ENCODE measurements at regions not wholly inside any gene's neighbourhood (a gene's known extent, or its start where the extent isn't known, plus 50 kb on each side); places are given as distances from the start of the nearest gene placed in this dataset.

DNA sequence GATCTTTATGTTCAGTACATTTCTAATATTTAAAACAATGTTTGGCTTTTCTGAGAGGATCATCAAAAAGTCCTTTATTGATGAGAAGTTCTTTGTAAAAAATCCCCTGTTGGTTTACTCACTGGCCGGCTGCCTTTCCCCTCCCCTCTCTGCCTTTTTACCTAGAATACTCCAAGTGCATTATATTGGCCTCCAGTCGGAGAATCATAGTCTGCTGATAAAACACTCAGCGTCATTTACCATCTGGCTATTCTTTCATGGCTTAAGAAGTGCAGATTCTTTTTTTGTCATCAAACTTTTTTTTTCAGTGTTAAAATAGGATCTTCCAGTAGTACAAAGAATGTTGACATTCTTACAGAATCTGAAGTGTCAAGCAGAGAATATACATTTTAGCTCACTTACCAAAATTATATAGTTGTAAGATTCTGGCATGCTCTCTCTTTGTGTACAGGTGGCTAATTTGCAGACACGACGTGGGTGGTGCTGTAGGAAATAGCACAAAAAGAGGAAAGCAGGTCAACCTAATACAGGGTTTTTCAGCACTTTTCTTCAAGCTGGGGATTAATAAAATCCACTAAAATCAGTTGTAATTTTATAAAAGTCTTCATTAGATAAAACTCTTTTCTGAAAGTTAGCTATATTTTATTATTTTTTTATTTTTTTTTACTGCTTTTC lies 731.8 kb downstream of the KCTD8 start:
- Histone ChIP-seq H3K36me3 (replicated peaks) (no peaks in the 10 kb centered on the region), H3K4me1 (no peaks in the 10 kb centered on the region), H3K27me3 (ENCODE audit: low read depth) (no peaks in the 10 kb centered on the region), H3K9me3 (no peaks in the 10 kb centered on the region), H3K4me3 (no peak overlapping the region)
- DNase-seq (ENCODE audit: low spot score in 2 of 2), result no peak
- in situ Hi-C loops (cut with MboI; ENCODE audit: low sequenced_read_pairs), result no loop called here

GRCh38 chr4:43718369-43718768 lies 730.2 kb downstream of the KCTD8 start:
- Histone ChIP-seq H3K4me3 (no peak overlapping the region), H3K27me3 (ENCODE audit: low read depth) (no peaks in the 10 kb centered on the region), H3K4me1 (no peaks in the 10 kb centered on the region), H3K9me3 (no peaks in the 10 kb centered on the region), H3K36me3 (replicated peaks) (no peaks in the 10 kb centered on the region)
- no peak for DNase-seq (ENCODE audit: low spot score in 2 of 2)
- in situ Hi-C loops (cut with MboI; ENCODE audit: low sequenced_read_pairs), result no loop called here

DNA sequence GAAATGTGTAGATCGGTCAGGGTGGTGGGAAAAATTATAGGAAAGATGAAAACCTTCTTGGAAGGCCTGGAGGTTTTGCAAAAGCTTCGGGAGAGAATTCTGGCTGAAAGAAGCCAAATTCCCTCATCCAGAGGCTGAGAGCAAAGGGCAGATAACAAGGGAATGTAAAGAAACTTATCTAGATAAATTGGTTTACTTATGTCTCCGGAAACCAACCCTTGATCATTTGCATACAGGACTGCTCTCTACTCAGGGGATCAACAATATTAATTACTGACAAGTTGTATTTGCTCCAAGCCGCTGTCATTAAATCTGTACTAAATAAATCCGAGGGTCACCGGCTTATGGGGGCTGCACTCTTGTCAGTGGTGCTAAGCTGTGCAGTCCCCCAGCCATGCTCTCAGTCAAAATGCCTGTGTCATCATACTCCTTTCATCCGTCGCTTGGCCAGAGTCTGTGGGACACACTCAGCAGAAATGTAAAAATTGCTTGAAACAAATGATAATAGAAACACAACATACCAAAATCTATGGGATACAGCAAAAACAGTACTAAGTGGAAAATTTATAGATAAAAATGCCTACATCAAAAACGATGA lies 715.7 kb downstream of the KCTD8 start:
- in situ Hi-C loops (cut with MboI; ENCODE audit: low sequenced_read_pairs), result no loop called here
- no peaks in the 10 kb centered on the region for H3K36me3 ChIP-seq (replicated peaks)
- H3K27me3 ChIP-seq (ENCODE audit: low read depth), result no peaks in the 10 kb centered on the region
- DNase-seq (ENCODE audit: low spot score in 2 of 2), result no peak
- H3K4me1 ChIP-seq, result peaks cover 10% of the 10 kb centered on the region
- H3K9me3 ChIP-seq, result 0 out of 2 replicates have a peak, but pooled peaks cover 2% of the 10 kb centered on the region
- no peak overlapping the region for H3K4me3 ChIP-seq

DNA sequence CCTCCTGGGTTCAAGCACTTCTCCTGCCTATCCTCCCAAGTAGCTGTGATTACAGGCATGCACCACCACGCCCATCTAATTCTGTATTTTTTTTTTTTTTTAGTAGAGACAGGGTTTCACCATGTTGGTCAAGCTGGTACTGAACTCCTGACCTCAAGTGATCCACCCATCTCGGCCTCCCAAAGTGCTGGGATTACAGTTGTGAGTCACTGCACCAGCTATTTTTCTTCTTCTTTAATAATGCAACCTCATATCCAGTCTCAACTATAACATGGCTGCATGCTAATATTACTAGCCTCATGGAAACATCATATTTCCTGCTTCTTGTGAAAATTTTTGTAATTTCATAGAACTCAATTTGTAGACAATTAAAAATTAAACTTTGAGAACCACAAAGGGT lies 706.5 kb downstream of the KCTD8 start:
- no peak for DNase-seq (ENCODE audit: low spot score in 2 of 2)

GRCh38 chr4:43754566-43754965 lies 694.0 kb downstream of the KCTD8 start:
- H3K4me1 ChIP-seq, result no peaks in the 10 kb centered on the region
- in situ Hi-C loops (cut with MboI; ENCODE audit: low sequenced_read_pairs), result no loop called here
- H3K9me3 ChIP-seq, result no peaks in the 10 kb centered on the region
- H3K36me3 ChIP-seq (replicated peaks), result no peaks in the 10 kb centered on the region
- H3K4me3 ChIP-seq, result no peak overlapping the region
- no peak for DNase-seq (ENCODE audit: low spot score in 2 of 2)
- H3K27me3 ChIP-seq (ENCODE audit: low read depth), result no peaks in the 10 kb centered on the region

More for the DNA sequence above, 706.5 kb downstream of the KCTD8 start:
- Histone ChIP-seq H3K9me3 (no peaks in the 10 kb centered on the region), H3K27me3 (ENCODE audit: low read depth) (no peaks in the 10 kb centered on the region), H3K4me1 (no peaks in the 10 kb centered on the region), H3K4me3 (no peak overlapping the region), H3K36me3 (replicated peaks) (no peaks in the 10 kb centered on the region)
- in situ Hi-C loops (cut with MboI; ENCODE audit: low sequenced_read_pairs), result no loop called here

DNA sequence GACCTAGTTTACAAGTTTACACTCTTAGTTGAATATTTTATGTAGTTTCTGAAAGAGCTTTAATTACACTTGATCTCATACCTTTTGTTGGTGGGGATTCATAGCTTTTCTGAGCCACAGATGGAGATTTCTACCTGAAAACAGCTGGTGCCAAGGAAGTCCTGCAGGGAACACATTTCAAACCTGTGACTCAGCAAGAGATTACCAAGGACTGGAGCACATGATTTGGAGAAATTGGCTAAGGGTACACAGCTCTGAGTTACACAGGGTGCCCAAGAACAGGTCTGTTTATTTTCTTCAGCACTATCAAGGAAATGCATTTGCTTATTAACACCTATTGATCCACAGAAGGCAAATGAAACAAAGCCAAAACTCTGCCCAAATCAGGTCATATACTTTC lies 691.5 kb downstream of the KCTD8 start:
- no peaks in the 10 kb centered on the region for H3K27me3 ChIP-seq (ENCODE audit: low read depth)
- no peaks in the 10 kb centered on the region for H3K9me3 ChIP-seq
- in situ Hi-C loops (cut with MboI; ENCODE audit: low sequenced_read_pairs), result no loop called here
- no peaks in the 10 kb centered on the region for H3K4me1 ChIP-seq
- no peaks in the 10 kb centered on the region for H3K36me3 ChIP-seq (replicated peaks)
- no peak for DNase-seq (ENCODE audit: low spot score in 2 of 2)
- no peak overlapping the region for H3K4me3 ChIP-seq

- in situ Hi-C loops (cut with MboI; ENCODE audit: low sequenced_read_pairs), result no loop called here
- Histone ChIP-seq H3K4me3 (no peak overlapping the region), H3K9me3 (no peaks in the 10 kb centered on the region), H3K27me3 (ENCODE audit: low read depth) (no peaks in the 10 kb centered on the region), H3K36me3 (replicated peaks) (no peaks in the 10 kb centered on the region), H3K4me1 (no peaks in the 10 kb centered on the region)
- no peak for DNase-seq (ENCODE audit: low spot score in 2 of 2)
Observed at GRCh38 chr4:43758836-43759235, 689.8 kb downstream of the KCTD8 start.

DNA sequence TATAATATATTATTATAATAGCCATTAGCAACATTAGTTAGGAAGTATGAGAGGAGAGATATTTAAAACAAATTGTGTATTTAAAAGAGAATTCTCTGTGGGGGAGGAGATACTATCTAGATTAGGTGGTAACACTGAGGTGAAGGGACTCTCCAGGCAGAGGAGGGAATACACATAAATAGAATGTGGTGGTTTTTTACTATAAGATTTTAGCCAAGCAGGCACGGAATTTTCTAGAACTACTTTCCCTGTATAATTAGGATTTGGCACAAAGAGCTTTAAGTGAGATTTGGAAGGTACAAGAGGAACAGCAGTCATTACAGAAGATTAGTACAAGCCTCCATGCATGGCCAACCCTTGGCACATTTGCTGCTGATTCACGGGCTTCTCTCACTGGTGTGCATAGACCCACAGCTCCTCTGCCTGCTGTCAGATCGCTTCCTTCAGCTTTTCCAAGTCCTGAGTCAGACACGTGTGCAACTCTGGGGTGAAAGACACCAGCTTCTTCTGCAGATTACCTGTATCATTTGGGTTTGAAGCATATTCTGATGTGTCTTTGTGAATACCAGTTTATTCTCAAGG lies 685.5 kb downstream of the KCTD8 start:
- DNase-seq (ENCODE audit: low spot score in 2 of 2), result no peak
- no peaks in the 10 kb centered on the region for H3K36me3 ChIP-seq (replicated peaks)
- no peaks in the 10 kb centered on the region for H3K4me1 ChIP-seq
- no peak overlapping the region for H3K4me3 ChIP-seq
- H3K9me3 ChIP-seq, result no peaks in the 10 kb centered on the region
- in situ Hi-C loops (cut with MboI; ENCODE audit: low sequenced_read_pairs), result no loop called here
- no peaks in the 10 kb centered on the region for H3K27me3 ChIP-seq (ENCODE audit: low read depth)

GRCh38 chr4:43765514-43765913 lies 683.1 kb downstream of the KCTD8 start:
- in situ Hi-C loops (cut with MboI; ENCODE audit: low sequenced_read_pairs), result no loop called here
- Histone ChIP-seq H3K27me3 (ENCODE audit: low read depth) (no peaks in the 10 kb centered on the region), H3K4me1 (no peaks in the 10 kb centered on the region), H3K36me3 (replicated peaks) (no peaks in the 10 kb centered on the region), H3K9me3 (no peaks in the 10 kb centered on the region), H3K4me3 (no peak overlapping the region)
- DNase-seq (ENCODE audit: low spot score in 2 of 2), result no peak

DNA sequence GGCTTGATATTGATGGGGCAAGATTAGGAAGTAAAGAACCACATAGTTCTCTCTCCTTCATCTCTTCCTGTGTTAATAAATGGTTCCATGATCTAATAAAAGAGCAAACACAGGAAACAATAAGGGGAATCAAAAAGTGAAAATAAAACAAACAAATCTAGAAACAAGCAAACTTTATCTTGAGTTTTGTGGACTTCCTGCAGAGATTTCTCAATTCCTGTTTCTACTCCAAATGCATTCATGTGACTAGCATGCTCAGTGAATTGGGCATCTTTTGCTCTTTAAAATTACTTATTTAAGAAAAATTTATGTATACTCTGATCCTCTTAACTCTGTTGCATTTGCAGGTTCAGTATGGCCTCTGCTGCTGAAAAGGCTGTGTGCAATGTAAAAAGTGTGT lies 682.0 kb downstream of the KCTD8 start:
- no peak overlapping the region for H3K4me3 ChIP-seq
- DNase-seq (ENCODE audit: low spot score in 2 of 2), result no peak
- no peaks in the 10 kb centered on the region for H3K36me3 ChIP-seq (replicated peaks)
- in situ Hi-C loops (cut with MboI; ENCODE audit: low sequenced_read_pairs), result no loop called here
- H3K27me3 ChIP-seq (ENCODE audit: low read depth), result no peaks in the 10 kb centered on the region
- H3K9me3 ChIP-seq, result no peaks in the 10 kb centered on the region
- no peaks in the 10 kb centered on the region for H3K4me1 ChIP-seq

GRCh38 chr4:43776371-43776770 lies 672.2 kb downstream of the KCTD8 start:
- peak in 1 of 2 experiments; percentile 47 for DNase-seq (ENCODE audit: low spot score in 2 of 2)
- H3K4me3 ChIP-seq, result no peak overlapping the region
- H3K4me1 ChIP-seq, result no peaks in the 10 kb centered on the region
- H3K9me3 ChIP-seq, result no peaks in the 10 kb centered on the region
- H3K36me3 ChIP-seq (replicated peaks), result no peaks in the 10 kb centered on the region
- in situ Hi-C loops (cut with MboI; ENCODE audit: low sequenced_read_pairs), result no loop called here
- no peaks in the 10 kb centered on the region for H3K27me3 ChIP-seq (ENCODE audit: low read depth)

DNA sequence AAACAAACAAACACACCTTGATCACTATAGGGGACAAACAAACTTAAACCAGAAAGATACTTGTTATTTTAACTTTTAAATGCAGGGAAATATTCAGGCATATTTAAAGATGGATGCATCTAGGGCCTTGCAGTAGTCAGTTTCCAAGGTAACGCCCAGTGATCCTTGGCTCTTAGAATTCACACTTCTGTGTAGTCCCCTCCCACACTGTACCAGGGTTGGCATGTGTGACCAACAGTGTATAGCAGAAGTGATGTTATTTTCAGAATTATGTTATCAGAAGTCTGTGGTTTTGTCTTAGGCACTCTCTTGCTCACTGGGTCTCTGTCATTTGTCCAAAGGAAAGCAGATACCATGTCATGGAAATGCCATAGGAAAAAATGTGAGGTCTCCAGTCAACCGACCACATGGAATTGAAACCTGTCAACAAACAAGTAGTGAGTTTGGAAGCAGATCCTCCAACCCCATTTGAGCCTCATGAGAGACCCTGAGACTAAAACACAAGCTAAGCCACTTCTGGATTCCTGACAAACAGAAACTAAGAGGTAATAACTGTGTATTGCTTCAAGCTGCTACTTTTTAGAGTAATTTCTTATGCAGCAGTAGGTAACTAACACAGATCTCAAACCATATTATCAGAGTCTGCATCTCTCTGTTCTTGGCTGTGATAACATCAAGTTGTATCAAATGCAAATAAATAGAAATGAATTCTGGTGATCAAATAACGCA lies 670.3 kb downstream of the KCTD8 start:
- Histone ChIP-seq H3K4me1 (no peaks in the 10 kb centered on the region), H3K27me3 (ENCODE audit: low read depth) (no peaks in the 10 kb centered on the region), H3K4me3 (no peak overlapping the region), H3K9me3 (no peaks in the 10 kb centered on the region), H3K36me3 (replicated peaks) (no peaks in the 10 kb centered on the region)
- in situ Hi-C loops (cut with MboI; ENCODE audit: low sequenced_read_pairs), result no loop called here
- no peak for DNase-seq (ENCODE audit: low spot score in 2 of 2)

- Histone ChIP-seq H3K36me3 (replicated peaks) (no peaks in the 10 kb centered on the region), H3K4me1 (peaks cover 4% of the 10 kb centered on the region), H3K4me3 (no peak overlapping the region), H3K27me3 (ENCODE audit: low read depth) (no peaks in the 10 kb centered on the region), H3K9me3 (no peaks in the 10 kb centered on the region)
- in situ Hi-C loops (cut with MboI; ENCODE audit: low sequenced_read_pairs), result no loop called here
- DNase-seq (ENCODE audit: low spot score in 2 of 2), result no peak
Observed at GRCh38 chr4:43781125-43781524, 667.5 kb downstream of the KCTD8 start.

GRCh38 chr4:43782391-43782790 lies 666.2 kb downstream of the KCTD8 start:
- Histone ChIP-seq H3K27me3 (ENCODE audit: low read depth) (no peaks in the 10 kb centered on the region), H3K9me3 (no peaks in the 10 kb centered on the region), H3K4me3 (no peak overlapping the region), H3K36me3 (replicated peaks) (no peaks in the 10 kb centered on the region), H3K4me1 (peaks cover 13% of the 10 kb centered on the region)
- DNase-seq (ENCODE audit: low spot score in 2 of 2), result no peak
- in situ Hi-C loops (cut with MboI; ENCODE audit: low sequenced_read_pairs), result no loop called here

All from HAP-1 (cell line).